ENCODE measurements at regions not wholly inside any gene's neighbourhood (a gene's known extent, or its start where the extent isn't known, plus 50 kb on each side); places are given as distances from the start of the nearest gene placed in this dataset.

DNA sequence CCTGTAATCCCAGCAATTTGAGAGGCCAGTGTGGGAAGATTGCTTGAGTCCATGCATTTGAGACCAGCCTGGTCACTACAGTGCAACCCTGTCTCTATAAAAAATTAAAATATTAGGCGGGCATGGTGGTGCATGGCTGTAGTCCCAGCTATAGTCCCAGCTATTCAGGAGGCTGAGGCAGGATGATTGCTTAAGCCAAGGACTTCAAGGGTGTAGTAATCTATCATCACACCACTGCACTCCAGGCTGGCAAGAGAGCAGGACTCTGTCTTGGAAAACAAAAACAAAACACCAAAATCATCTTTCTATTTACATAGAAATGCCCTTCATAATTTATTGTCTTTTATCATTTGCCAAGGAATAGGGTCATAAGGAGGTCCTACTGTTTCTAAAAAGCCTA, 1274.1 kb upstream of the NCAM2 start:
- no peak for TF ChIP-seq CTCF (conservative IDR thresholded peaks at IDR 0.05)
- no peak overlapping the region for H3K27ac ChIP-seq

GRCh38 chr21:19731251-19731650, 1267.0 kb upstream of the NCAM2 start:
- TF ChIP-seq CTCF (conservative IDR thresholded peaks at IDR 0.05): no peak
- H3K27ac ChIP-seq: no peak overlapping the region

DNA sequence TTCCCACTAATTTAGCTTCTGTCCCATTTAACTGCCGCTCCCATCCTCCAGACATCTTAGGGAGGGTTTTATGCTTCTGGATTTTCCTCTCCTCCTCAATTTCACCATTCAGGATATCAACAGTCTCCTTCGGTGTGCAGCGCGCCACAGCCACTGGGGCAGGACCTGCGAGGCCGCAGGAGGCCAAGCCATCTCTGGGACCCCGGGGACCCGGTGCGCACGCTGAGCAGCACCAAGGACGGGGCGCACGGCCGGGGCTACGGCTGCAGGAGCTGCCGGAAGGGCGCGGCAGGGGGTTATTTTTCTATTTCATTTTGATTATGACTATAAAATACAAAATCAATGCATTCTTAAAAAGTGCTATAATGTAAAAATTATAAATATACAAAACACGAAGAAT, 1238.4 kb upstream of the NCAM2 start:
- no peak for TF ChIP-seq CTCF (conservative IDR thresholded peaks at IDR 0.05)
- no peak overlapping the region for H3K27ac ChIP-seq

DNA sequence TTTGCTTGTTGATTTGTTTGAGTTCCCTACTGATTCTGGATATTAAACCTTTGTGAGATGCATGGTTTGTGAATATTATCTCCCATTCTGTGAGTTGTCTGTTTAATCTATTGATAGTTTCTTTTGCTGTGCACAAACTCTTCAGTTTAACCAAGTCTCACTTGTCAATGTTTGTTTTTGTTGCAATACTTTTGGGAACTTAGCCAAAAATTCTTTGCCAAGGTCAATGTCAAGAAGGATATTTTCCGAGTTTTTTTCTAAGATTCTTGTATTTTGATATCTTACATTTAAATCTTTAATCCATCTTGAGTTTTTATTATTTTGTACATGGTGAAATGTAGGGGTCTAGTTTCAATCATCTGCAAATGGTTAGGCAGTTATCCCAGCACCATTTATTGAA, 1230.7 kb upstream of the NCAM2 start:
- no peak for TF ChIP-seq CTCF (conservative IDR thresholded peaks at IDR 0.05)

DNA sequence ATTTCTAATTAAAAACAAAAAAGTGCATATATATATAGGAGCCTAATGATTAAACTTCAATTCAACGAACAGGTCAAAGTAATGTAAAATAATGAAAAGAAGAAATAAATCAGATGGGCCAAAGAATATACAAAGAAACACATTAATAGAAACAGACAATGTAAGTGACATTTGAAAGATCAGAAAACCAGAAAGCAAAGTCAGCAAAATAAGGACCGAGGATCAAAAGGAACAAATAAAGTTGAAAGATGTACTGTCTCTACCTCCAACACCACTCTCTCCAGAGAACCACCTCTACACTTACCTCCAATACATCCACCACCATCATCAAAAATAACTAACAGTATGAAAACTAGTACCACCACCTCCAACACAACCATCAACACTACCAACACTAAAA, 1226.3 kb upstream of the NCAM2 start:
- no peak for TF ChIP-seq CTCF (conservative IDR thresholded peaks at IDR 0.05)
- no peak overlapping the region for H3K27ac ChIP-seq

More for the DNA sequence above, 1230.7 kb upstream of the NCAM2 start:
- H3K27ac ChIP-seq: no peak overlapping the region

DNA sequence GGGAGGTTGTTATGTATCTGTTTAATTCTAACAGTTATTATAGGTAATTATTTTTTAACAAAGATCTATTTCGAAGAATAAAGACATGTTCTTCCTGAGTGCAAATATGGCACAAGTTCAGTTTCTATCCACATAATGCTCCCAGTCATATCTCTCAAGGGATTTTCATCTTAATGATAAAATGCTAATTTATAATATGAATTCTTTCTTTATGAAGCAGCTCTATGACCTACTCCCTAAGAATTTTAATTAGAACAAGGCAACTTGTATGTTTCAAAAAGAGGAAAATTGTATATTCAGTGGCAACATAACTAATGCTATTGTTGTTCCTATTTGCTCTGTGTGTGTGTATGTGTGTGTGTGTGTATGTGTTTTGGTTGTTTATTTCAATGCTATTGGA, 1222.1 kb upstream of the NCAM2 start:
- no peak for TF ChIP-seq CTCF (conservative IDR thresholded peaks at IDR 0.05)
- H3K27ac ChIP-seq: no peak overlapping the region

DNA sequence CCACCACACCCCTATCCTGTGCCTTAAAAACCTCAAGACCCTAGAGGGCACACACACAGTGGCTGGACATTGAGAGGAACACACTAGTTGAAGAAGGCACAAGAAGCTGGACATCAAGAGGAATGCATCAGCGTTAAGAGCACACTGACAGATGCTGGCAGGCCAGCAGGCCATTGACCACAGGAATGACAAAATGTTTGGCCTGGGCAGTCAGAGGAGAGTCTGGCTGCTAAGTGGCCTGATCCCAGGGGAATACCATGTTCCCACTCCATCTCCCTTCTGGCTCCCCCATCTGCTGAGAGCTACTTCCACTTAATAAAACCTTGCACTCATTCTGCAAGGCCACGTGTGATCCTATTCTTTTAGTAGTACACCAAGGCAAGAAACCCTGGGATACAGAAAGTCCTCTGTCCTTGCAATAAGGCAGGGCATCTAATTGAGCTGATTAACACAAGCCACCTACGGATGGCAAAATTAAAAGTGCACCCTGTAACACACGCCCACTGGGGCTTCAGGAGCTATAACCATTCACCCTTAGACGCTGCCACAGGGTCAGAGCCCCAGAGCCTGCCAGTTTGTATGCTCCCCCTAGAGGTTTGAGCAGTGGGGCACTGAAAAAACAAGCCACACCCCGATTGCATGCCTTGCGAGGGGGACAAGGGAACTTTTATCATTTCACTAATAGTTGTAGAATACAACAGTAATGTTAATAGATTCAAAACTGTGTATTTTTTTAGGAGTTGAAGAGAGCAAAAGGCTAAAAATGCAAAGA, 1216.1 kb upstream of the NCAM2 start:
- H3K27ac ChIP-seq: no peak overlapping the region
- no peak for TF ChIP-seq CTCF (conservative IDR thresholded peaks at IDR 0.05)

Data from VCaP (cell line).